ENCODE measurements at regions not wholly inside any gene's neighbourhood (a gene's known extent, or its start where the extent isn't known, plus 50 kb on each side); places are given as distances from the start of the nearest gene placed in this dataset.

DNA sequence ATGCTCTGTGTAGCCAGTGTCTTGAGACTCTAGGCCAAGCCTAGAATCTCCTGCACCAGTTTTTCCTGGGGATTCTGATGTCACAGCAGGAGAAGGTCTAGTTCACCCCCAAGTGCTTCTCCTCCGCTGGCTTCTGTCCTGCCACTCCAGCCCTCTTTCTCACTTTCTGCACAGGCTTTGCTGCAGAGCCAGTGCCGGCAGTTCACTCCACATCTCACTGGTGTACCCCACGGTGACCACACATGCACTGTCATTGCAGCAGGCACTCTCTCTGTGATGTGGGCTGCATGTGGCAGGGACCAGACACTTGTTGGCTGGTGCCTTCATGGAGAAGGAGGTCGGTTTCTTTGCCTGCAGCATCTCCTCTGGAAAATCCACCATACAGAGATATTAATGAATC lies 643.8 kb upstream of the GALNTL6 start:
- no peak for DNase-seq (ENCODE audit: low read depth, low spot score)

DNA sequence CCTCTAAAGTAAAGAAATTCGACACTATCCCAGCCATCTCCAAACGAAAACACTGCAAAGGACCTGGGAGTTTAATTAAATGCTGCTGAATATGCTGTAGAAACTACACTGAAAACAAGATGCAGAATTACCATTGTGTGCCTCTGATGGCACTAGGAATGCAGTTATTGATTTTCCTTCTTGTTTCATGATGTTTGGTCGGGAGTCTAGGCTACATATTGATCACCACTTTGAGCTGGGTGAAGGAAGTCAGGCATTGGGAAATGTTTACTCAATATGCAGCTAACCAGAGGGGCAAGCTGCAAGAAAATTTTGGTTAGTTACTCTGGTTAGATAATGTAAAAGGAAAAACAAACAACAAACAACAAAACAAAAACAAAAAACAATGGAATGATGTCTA lies 650.7 kb upstream of the GALNTL6 start:
- no peak for DNase-seq (ENCODE audit: low read depth, low spot score)

DNA sequence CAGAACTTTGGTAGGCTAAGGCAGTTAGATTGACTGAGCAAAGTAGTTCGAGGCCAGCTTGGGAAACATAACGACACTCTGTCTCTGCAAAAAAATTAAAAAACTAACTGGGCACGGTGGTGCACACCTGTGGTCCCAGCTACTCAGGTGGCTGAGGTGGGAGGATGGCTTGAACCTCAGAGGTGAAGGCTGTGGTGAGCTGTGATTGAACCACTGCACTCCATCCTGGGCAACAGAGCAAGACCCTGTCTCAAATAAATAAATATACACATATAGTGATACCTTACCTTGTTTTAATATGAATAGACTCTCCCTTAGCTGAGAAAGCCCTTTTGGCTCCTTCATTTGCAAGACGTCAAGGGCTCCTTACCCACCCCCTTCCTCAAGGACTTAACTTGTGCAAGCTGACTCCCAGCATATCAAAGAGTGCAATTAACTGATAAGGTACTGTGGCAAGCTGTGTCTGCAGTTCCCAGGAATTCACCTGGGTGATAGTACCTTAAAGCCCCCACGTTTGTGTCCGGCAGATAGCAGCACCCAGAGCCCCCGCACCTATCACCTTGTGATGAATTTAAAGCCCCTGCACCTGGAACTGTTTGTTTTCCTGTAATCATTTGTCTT lies 655.6 kb upstream of the GALNTL6 start:
- no peak for DNase-seq (ENCODE audit: low read depth, low spot score)

DNA sequence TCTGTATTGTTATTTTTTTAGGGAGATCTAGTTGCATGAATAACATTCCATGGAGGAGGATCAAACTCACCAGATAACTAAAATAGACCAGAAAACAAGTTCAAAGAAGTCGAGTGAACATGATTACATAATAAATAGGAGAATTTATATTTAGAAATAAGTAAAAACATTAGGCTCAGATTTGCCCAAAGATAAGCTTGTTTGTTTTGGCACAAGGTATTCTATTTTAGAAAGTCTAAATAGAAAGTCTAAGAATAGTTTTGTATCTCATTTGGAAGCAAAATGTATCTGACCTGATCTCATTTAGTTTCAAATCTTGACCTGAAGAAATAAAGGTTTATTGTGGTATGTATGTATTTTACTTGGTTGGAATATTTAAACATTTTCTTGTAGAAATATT lies 670.6 kb upstream of the GALNTL6 start:
- DNase-seq (ENCODE audit: low read depth, low spot score), result no peak

- no peak for DNase-seq (ENCODE audit: low read depth, low spot score)
Observed at GRCh38 chr4:171142045-171142444, 671.2 kb upstream of the GALNTL6 start.

GRCh38 chr4:171130256-171130801 lies 682.9 kb upstream of the GALNTL6 start:
- no peak for DNase-seq (ENCODE audit: low read depth, low spot score)

GRCh38 chr4:171118091-171118490 lies 695.1 kb upstream of the GALNTL6 start:
- DNase-seq (ENCODE audit: low read depth, low spot score), result no peak

DNA sequence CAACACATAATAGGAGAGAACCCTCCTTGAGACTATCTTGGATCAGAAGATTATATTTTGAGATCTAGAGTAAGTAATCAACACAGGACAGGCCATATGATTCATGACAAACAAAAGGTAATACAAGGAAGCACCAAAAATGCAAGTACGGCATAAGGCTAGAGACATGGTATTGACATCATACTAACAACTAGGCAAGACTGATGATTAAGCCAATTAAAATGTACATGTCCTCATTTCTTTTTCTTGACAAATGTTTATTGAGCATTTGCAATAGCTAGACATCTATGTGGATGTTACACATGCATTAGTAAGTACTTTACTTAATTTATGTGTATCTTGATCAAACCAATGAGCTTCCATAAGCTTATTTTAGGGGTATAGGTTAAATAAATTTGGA lies 695.7 kb upstream of the GALNTL6 start:
- no peak for DNase-seq (ENCODE audit: low read depth, low spot score)

DNA sequence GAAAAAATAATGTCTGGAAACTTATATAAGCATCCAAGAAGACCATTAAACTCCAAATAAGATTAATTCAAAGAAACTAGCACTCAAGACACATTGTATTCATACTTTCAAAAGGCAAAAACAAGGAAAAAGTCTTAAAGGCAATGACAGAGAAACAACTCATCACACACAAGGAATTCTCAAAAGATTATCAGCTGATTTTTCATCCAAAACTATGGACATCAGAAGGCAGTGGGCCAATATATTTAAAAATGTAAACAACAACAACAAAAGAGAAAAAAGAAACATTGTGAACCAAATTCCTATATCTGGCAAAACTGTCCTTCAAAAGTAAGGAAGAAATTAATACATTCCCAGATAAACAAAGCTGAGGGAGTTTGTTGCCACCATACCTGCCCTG lies 711.4 kb upstream of the GALNTL6 start:
- DNase-seq (ENCODE audit: low read depth, low spot score), result no peak

- no peak for DNase-seq (ENCODE audit: low read depth, low spot score)
Observed at GRCh38 chr4:171087089-171087488, 726.1 kb upstream of the GALNTL6 start.

DNA sequence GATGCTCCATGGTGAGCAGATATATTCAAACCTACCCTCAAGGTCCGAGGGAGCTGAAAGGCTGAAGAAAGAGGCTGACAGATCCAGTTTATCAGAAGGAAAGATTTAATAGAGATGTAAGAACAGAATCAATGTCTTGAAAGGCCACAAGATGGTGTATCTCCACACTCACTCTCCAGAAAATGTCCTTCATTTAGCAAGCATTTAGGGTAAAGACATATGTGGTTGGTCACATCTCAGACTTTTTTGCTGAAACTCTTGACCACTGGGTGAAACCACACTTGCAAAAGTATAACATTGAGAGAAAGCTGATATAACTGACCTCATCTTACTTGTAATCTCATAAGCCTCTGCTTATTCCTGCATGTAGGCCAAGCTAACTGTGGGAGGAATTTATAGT lies 745.8 kb upstream of the GALNTL6 start:
- DNase-seq (ENCODE audit: low read depth, low spot score), result no peak

DNA sequence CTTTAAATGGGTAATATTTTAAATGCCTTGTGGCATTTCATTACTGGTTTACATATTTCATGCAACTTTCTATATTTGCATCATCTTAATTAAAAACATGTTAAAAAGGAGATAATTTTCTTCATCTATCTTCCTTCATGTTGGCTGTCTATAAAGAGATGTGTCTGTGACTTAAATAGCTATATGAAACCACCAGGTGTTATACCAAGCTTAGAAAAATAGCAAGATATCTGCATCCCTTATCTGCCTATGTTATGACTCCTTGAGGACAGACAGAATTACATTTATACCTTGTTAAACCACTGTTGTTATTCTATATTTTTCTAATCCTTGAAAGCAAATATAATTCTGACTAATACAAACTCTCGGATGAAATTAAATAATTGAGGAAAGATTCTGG lies 763.8 kb upstream of the GALNTL6 start:
- DNase-seq (ENCODE audit: low read depth, low spot score), result no peak

GRCh38 chr4:171042989-171043524 lies 770.1 kb upstream of the GALNTL6 start:
- DNase-seq (ENCODE audit: low read depth, low spot score), result no peak

- DNase-seq (ENCODE audit: low read depth, low spot score), result no peak
Observed at GRCh38 chr4:171035909-171036308, 777.3 kb upstream of the GALNTL6 start.

GRCh38 chr4:171031338-171031737 lies 781.9 kb upstream of the GALNTL6 start:
- DNase-seq (ENCODE audit: low read depth, low spot score), result no peak

- DNase-seq (ENCODE audit: low read depth, low spot score), result no peak
Observed at GRCh38 chr4:171025776-171026175, 787.4 kb upstream of the GALNTL6 start.

DNA sequence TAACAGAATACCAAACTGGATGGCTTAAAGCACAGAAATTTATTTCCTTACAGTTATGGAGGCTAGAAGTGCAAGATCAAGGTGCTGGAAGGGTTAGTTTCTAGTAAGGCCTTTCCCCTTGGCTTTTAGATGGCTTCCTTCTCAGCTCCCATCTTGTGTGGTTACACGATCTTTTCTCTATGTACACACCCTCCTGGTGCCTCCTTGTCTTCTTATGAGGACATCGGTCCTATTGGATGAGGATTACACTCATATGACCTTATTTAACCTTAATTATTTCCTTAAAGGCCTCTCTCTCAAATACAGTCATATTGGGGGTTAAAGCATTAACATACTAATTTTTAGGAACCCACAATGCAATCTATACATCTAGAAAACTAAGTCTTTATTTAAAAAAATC lies 787.9 kb upstream of the GALNTL6 start:
- no peak for DNase-seq (ENCODE audit: low read depth, low spot score)

GRCh38 chr4:171024720-171025303 lies 788.4 kb upstream of the GALNTL6 start:
- no peak for DNase-seq (ENCODE audit: low read depth, low spot score)

DNA sequence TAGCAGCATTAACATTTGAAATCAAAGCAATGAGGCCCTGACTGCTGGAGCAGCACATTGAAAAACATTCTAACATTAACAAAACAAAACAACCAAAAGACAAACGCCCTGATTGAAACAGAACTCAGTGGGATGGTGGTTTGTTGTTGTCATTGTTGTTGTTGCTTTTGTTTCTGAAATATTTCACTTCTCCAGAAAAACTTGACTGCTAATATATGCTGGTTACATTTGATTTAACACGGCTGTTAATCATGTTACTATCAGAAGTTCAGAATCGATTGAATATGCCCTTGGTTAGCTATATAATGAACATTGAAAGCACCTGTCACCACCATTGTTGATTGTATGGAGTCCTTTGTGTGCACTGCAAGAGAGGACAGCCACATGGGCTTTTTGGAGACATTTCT lies 790.4 kb upstream of the GALNTL6 start:
- DNase-seq (ENCODE audit: low read depth, low spot score), result no peak

DNA sequence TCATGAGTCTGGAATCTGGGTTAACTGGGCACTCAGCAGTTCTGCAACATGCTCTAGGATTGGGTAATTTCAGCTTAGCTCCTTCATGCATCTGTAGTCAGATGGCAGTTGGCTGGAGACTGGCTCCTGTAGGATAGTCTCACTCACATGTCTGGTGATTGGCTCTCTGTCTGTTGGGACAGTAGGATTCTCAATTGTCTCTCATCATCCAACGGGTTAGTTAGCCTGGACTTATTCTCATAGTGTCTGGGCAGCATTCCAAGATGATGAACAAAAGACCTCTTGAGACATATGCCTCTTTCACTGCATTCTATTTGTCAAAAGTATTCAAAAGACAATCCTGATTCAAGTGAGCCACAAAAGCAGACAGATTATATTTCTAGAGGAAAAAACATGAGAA lies 795.6 kb upstream of the GALNTL6 start:
- no peak for DNase-seq (ENCODE audit: low read depth, low spot score)

DNA sequence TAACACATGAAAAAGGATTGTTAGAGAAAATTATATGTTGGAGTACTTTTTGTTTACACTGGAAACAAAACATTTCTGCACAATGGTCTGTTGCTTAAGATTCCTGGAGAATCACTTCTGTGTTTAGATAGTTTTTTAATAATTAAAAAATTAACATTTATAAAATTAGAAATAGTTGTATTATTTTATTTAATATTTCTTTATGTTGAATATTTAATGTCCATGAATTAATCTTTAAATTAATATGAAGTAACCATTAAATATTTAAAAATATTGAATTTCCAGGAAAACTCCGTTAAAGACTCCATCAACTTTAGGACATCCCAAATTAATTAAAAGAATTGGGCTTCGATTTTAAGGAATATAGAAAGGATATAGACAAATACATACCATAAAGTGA lies 797.1 kb upstream of the GALNTL6 start:
- no peak for DNase-seq (ENCODE audit: low read depth, low spot score)

DNA sequence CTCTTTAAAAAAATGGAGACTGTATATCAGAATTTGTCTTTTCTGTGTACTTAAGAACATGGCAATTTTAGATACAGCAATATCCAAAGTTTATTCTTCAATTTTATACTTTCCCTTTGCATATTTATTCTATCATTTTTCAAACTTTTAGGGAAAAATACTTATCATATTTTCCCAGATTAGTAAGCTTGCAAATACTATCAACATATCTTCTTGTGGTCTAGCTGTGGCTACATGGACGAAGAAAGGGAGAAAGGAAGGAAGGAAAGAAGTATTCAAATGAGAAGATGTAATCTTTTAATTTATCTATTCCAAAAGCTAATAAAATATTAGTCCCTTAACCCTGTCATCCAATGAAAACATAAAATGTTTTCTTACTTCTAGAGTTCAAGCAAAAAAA lies 797.8 kb upstream of the GALNTL6 start:
- DNase-seq (ENCODE audit: low read depth, low spot score), result no peak

GRCh38 chr4:171007618-171008390 lies 805.4 kb upstream of the GALNTL6 start:
- DNase-seq (ENCODE audit: low read depth, low spot score), result no peak
